Kidney epithelial cell (primary cell): ENCODE measurements at regions not wholly inside any gene's neighbourhood (a gene's known extent, or its start where the extent isn't known, plus 50 kb on each side); places are given as distances from the start of the nearest gene placed in this dataset.
"Not testable (repeated sequence)": the region's sequence is repeated elsewhere in the genome, so short reads cannot be mapped to it uniquely, and the experiment has no call there.

Experiments used
- DNase-seq: peaks from one replicate; pipeline ENCODE4 v3.0.0-alpha.2; 2010; ENCODE audit warnings: low read depth
- H3K27me3 ChIP-seq: 2 replicates; pipeline ENCODE4 v1.6.0; 2011; ENCODE audit warnings: low read length; ENCODE audit not compliant: control insufficient read depth, insufficient read depth
- H3K36me3 ChIP-seq: 2 replicates; pipeline ENCODE4 v1.5.1; 2011; ENCODE audit warnings: low read length; ENCODE audit not compliant: control insufficient read depth, insufficient read depth
- H3K4me3 ChIP-seq: 2 replicates; pipeline ENCODE4 v1.5.1; 2011; ENCODE audit warnings: low read depth, mild to moderate bottlenecking, control low read depth, low read length
- TF ChIP-seq, protein P1 (sequence below): IDR thresholded peaks from 2 replicates; pipeline ENCODE4 v1.5.1; 2011; ENCODE audit warnings: mild to moderate bottlenecking, moderate library complexity, low read length, control low read depth, inconsistent platforms; ENCODE audit not compliant: insufficient read depth, poor library complexity, severe bottlenecking

DNA sequence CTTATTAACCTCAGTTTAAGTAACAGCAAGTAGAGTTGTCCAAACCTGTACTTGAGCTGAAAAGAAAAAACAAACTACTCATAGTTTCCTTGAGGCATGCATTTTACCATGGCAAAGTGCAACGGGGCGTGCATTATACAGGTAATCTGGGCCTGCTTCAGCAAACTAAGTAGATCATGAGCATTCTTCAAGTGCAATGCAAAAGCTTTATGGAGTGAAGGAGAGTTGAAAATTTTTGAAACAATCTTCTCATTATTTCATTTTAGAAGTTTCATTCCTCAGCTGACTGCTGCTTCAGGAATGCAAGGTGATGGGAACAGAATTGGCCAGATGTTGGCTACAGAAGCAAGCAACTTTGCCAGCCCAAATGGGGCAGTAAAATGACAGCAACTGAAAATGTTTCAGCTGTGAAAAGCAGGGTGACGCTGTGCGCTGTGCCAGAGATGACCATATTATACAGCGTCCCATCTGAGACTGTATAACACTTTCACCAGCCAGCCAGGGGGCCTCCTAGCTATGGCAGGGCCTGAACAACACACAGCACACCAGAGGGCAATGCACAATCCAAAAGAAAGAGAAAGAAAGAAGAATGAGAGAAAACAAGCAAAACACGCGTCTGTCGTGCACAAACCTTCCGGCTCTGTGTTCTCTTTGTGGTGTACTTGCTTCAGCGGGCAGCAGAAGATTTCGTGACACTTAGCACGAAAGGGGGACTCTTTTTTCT lies 145.5 kb upstream of the FGF13 start:
- Histone ChIP-seq H3K36me3 (no peaks in the 10 kb centered on the region), H3K4me3 (no peak overlapping the region), H3K27me3 (no peaks in the 10 kb centered on the region)
- TF ChIP-seq, protein P1, sequence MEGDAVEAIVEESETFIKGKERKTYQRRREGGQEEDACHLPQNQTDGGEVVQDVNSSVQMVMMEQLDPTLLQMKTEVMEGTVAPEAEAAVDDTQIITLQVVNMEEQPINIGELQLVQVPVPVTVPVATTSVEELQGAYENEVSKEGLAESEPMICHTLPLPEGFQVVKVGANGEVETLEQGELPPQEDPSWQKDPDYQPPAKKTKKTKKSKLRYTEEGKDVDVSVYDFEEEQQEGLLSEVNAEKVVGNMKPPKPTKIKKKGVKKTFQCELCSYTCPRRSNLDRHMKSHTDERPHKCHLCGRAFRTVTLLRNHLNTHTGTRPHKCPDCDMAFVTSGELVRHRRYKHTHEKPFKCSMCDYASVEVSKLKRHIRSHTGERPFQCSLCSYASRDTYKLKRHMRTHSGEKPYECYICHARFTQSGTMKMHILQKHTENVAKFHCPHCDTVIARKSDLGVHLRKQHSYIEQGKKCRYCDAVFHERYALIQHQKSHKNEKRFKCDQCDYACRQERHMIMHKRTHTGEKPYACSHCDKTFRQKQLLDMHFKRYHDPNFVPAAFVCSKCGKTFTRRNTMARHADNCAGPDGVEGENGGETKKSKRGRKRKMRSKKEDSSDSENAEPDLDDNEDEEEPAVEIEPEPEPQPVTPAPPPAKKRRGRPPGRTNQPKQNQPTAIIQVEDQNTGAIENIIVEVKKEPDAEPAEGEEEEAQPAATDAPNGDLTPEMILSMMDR, result no peak
- DNase-seq, result no peak

DNA sequence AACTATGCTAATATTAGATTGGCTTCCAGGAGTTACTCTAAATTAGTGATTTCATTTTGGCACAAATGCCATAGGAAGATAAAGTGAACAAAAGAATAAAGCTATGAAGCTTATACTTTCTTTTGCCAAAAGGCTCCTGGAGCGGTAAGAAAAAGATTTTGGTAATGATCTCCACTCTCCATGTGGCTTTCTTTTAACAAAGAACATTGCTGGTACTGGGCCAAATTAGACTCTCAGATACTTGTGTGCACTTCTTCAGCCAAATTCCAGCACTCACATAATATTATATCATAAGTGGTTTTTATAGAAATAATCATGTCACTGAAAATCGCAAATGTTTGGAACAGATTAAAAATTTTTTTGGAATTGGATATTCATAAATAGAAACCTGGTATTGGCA lies 142.4 kb upstream of the FGF13 start:
- DNase-seq, result no peak

DNA sequence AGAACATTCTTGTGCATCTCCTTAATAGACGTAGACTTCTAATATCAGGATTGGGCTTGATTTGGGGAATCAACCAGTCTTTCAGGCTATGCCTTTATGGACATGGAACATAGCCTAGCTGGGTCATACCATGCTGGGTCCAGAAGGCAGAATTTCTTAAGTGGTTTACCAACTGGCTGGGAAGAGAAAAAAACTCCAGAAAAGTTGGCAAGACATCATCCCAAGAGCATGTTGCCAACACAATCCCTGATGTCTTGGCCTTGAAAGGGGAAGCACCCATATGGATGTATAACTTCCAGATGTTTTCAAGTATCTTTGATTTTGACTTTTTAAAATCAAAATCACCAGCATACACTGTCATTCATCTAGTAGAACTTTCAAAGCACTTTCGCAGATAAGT lies 138.0 kb upstream of the FGF13 start:
- Histone ChIP-seq H3K4me3 (no peak overlapping the region), H3K36me3 (no peaks in the 10 kb centered on the region), H3K27me3 (no peaks in the 10 kb centered on the region)
- no peak for DNase-seq
- TF ChIP-seq, protein P1, result no peak

More for the DNA sequence above, 142.4 kb upstream of the FGF13 start:
- no peak overlapping the region for H3K4me3 ChIP-seq
- H3K27me3 ChIP-seq, result no peaks in the 10 kb centered on the region
- TF ChIP-seq, protein P1, result no peak
- H3K36me3 ChIP-seq, result no peaks in the 10 kb centered on the region

DNA sequence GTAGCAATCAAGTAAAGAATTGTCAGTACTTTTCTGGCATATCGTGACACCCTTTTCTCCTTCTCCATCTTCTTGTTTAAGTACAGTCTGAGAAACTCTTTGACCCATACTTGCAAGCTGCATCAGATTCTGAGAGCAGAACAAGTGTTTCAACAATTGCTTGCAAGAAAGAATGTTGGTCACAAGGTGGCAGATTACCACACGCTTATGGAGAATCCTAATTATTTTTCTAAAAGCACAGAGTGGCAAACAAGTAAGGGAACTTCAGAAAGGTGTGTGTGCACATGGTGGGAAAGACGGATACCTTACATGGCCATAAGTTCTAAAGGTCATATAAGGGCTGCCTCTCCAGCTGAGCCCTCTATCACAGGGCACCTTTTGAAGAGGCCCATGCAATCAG lies 136.4 kb upstream of the FGF13 start:
- no peak for DNase-seq
- H3K36me3 ChIP-seq, result no peaks in the 10 kb centered on the region
- H3K4me3 ChIP-seq, result no peak overlapping the region
- TF ChIP-seq, protein P1, result no peak
- H3K27me3 ChIP-seq, result no peaks in the 10 kb centered on the region

DNA sequence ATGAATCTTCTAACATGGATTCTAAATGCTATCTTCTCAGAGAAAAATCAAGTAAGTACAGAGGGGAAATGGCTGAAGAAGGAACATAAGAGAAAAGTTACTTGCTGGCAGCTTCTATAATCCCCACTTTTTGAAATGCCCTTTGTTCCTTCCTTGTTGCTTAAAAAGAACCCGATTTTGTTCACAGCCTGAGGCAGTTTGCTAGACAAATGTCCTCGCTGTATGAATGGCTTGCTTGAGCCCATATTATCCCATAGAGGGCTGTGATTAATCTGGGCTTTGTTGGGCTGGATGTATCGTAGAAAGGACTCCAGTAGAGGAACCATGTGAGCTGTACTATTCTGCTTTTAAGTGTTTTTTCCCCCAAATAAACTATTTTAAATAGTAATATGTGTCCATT lies 134.3 kb upstream of the FGF13 start:
- TF ChIP-seq, protein P1, result no peak
- H3K36me3 ChIP-seq, result no peaks in the 10 kb centered on the region
- DNase-seq, result no peak
- no peak overlapping the region for H3K4me3 ChIP-seq
- H3K27me3 ChIP-seq, result no peaks in the 10 kb centered on the region

DNA sequence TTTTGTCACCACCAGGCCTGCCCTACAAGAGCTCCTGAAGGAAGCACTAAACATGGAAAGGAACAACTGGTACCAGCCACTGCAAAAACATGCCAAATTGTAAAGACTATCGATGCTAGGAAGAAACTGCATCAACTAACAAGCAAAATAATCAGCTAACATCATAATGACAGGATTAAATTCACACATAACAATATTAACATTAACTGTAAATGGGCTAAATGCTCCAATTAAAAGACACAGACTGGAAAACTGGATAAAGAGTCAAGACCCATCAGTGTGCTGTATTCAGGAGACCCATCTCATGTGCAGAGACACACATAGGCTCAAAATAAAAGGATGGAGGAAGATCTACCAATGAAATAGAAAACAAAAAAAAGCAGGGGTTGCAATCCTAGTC lies 95.9 kb upstream of the FGF13 start:
- not testable (repeated sequence) for H3K36me3 ChIP-seq, H3K27me3 ChIP-seq, H3K4me3 ChIP-seq, DNase-seq
